Spleen (tissue), 7 donors: ENCODE measurements at regions not wholly inside any gene's neighbourhood (a gene's known extent, or its start where the extent isn't known, plus 50 kb on each side); places are given as distances from the start of the nearest gene placed in this dataset.

ENCODE experiments used
- CTCF ChIP-seq, 11 experiments: fragments of 200-600 bp in 7 of 11; fragments of 450-650 bp in 4 of 11; sonication (generic) in 4 of 11; IDR thresholded peaks in 8 of 11; conservative IDR thresholded peaks in 3 of 11; 1 replicate in 7 of 11; 2 replicates in 4 of 11; pipeline versions ENCODE4 v1.4.0 to v1.8.0; 2016 to 2021; ENCODE audit warnings: antibody characterized with exemption in 11 of 11, inconsistent platforms in 4 of 11, mild to moderate bottlenecking in 1 of 11
- POLR2A ChIP-seq, 3 donors: fragments of 450-650 bp; IDR thresholded peaks; one replicate each; pipeline ENCODE4 v1.5.1; 2017; ENCODE audit warnings: antibody characterized with exemption in 3 of 3, mild to moderate bottlenecking in 1 of 3
- donor health status: DM: no; HTN: no; CAD: no; lungs with moderate emphysema.
- donor health status: DM: no; HTN: no; CAD: no.
- donor health status: DM: no; HTN: no; CAD: no.

DNA sequence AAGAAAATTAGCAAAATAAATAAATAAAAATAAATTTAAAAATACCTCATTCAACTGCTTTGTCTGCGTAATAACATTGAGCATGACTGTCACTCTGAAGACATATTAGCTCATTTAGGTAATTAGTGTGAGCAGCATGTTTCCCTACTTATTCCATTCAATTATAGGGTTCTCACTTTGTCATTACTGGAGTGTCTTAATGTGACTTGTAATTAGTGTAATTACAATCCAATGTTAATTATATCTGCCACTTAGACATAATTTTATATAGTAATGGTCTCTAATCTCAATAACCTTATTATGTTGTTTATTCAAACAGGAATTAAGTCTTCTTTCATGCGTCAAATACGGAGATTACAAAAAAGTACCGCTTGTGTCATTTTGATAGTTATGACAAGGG is 893.9 kb upstream of the ACVR2A start:
- TF ChIP-seq POLR2A (IDR thresholded peaks at IDR 0.05): no peak
- no peak for TF ChIP-seq CTCF (IDR thresholded peaks at IDR 0.05 in 8 of 11, conservative IDR thresholded peaks at IDR 0.05 in 3 of 11)
